Psoas muscle (tissue), 7 donors: ENCODE measurements at regions not wholly inside any gene's neighbourhood (a gene's known extent, or its start where the extent isn't known, plus 50 kb on each side); places are given as distances from the start of the nearest gene placed in this dataset.

Source experiments
- ATAC-seq, 4 donors: fragments of 200-7000 bp; cut with Tn5 transposase; one replicate each; pipeline ENCODE4 v1.9.1; 2020; ENCODE audit warnings: moderate library complexity in 3 of 4, mild to moderate bottlenecking in 2 of 4
- DNase-seq, 2 donors: peaks; one replicate each; pipeline ENCODE4 v3.0.0-alpha.2; 2020
- H3K27ac ChIP-seq: fragments of 200-600 bp; one replicate; pipeline ENCODE4 v1.8.0; 2022
- H3K27me3 ChIP-seq, 3 donors: fragments of 200-600 bp in 1 of 3; one replicate each; pipeline versions ENCODE4 v1.6.1 to v1.8.0; 2013 to 2022; ENCODE audit warnings: low read length in 2 of 3, mild to moderate bottlenecking in 2 of 3, moderate library complexity in 1 of 3; ENCODE audit not compliant: insufficient read depth in 3 of 3
- H3K36me3 ChIP-seq, 2 donors: fragments of 200-600 bp in 1 of 2; one replicate each; pipeline versions ENCODE4 v1.6.1 to v1.8.0; 2013 to 2022; ENCODE audit warnings: low read depth in 1 of 2, mild to moderate bottlenecking in 1 of 2, moderate library complexity in 1 of 2; ENCODE audit not compliant: insufficient read depth in 1 of 2
- H3K4me1 ChIP-seq: fragments of 200-600 bp; one replicate; pipeline ENCODE4 v1.8.0; 2022
- H3K4me3 ChIP-seq: fragments of 200-600 bp; one replicate; pipeline ENCODE4 v1.8.0; 2022; ENCODE audit warnings: mild to moderate bottlenecking
- H3K9me3 ChIP-seq: fragments of 200-600 bp; one replicate; pipeline ENCODE4 v1.8.0; 2022
- WGBS, 3 donors: extraction: QIAGEN DNeasy Blood & Tissue Kit; methylation state at CpG; one replicate each; pipeline versions ENCODE4 v1.1.6 to v1.1.7; 2013; 5-methylcytosine and 5-hydroxymethylcytosine counted together
- intact Hi-C, 2 donors: fragments of 100-400 bp; cut with DNase I; formaldehyde crosslinking; loops; one replicate each; pipeline versions ENCODE4 v1.11.0 to v1.14.2; 2022
- TF ChIP-seq, protein P1 (sequence below): fragments of 200-600 bp; IDR thresholded peaks from one replicate; pipeline ENCODE4 v1.8.0; 2022; ENCODE audit warnings: antibody characterized with exemption
- donor health status: healthy with polysubstance abuse.
- donor health status: DM: no; HTN: no; CAD: no; lungs with moderate emphysema.
- donor health status: Bipolar disorder and iron deficiency.
- donor health status: healthy.
- donor health status: DM: yes; HTN: yes; CAD: no.
- donor health status: DM: no; HTN: no; CAD: no.
- donor health status: DM: yes; HTN: yes; CAD: no.

DNA sequence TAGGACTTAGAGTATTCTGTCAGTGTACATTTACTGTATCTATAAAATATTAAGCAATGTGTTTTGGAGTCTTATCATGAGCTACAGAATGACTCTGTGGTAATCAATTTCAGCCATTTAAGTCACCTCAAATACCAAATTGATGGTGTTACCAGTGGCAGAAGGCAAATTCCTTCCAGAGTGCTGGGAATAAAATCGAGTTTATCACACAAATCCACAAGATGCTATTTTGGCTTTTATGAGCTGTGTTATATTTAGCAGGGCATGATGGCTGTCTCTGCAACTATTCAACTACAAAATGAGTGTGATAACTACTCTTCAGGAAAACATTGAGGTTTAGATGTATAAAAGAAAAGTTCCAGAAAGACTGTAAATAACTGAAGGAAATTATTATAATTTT is 78.2 kb downstream of the AREG start:
- H3K9me3 ChIP-seq: no peaks in the 10 kb centered on the region
- H3K27ac ChIP-seq: no peak overlapping the region
- H3K36me3 ChIP-seq: no peaks in the 10 kb centered on the region
- ATAC-seq (no peak), DNase-seq (no peak)
- TF ChIP-seq, protein P1, sequence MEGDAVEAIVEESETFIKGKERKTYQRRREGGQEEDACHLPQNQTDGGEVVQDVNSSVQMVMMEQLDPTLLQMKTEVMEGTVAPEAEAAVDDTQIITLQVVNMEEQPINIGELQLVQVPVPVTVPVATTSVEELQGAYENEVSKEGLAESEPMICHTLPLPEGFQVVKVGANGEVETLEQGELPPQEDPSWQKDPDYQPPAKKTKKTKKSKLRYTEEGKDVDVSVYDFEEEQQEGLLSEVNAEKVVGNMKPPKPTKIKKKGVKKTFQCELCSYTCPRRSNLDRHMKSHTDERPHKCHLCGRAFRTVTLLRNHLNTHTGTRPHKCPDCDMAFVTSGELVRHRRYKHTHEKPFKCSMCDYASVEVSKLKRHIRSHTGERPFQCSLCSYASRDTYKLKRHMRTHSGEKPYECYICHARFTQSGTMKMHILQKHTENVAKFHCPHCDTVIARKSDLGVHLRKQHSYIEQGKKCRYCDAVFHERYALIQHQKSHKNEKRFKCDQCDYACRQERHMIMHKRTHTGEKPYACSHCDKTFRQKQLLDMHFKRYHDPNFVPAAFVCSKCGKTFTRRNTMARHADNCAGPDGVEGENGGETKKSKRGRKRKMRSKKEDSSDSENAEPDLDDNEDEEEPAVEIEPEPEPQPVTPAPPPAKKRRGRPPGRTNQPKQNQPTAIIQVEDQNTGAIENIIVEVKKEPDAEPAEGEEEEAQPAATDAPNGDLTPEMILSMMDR: no peak
- H3K4me3 ChIP-seq: no peak overlapping the region
- WGBS, 3 donors: 49 to 56% (median 49%) methylated on average over 1 of the region's 1 CpG
- intact Hi-C loops: no loop called here
- H3K4me1 ChIP-seq: no peaks in the 10 kb centered on the region
- no peaks in the 10 kb centered on the region for H3K27me3 ChIP-seq

DNA sequence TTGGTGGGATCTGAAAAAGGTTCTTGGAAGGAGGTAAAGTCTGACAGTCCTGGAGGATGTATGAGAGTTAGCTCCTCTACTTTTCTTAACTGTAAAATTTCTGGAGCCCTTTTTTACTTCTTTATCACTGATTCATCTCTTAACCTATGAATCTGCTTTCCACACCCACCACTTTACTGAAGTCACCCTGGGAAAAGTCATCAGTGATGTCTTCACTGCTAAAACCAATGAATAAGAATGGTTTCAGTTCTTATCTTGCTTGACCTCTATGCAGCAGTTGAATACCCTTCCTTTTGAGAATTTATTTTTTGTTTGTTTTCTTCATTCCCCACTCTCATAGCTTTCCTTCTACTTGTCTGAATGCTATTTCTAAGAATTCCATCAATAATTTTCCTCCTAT is 80.0 kb downstream of the AREG start:
- no peak for ATAC-seq
- DNase-seq: no peak
- Histone ChIP-seq H3K9me3 (no peaks in the 10 kb centered on the region), H3K4me3 (no peak overlapping the region), H3K27ac (no peak overlapping the region), H3K27me3 (no peaks in the 10 kb centered on the region), H3K36me3 (no peaks in the 10 kb centered on the region), H3K4me1 (no peaks in the 10 kb centered on the region)
- intact Hi-C loops: no loop called here
- TF ChIP-seq, protein P1: no peak

DNA sequence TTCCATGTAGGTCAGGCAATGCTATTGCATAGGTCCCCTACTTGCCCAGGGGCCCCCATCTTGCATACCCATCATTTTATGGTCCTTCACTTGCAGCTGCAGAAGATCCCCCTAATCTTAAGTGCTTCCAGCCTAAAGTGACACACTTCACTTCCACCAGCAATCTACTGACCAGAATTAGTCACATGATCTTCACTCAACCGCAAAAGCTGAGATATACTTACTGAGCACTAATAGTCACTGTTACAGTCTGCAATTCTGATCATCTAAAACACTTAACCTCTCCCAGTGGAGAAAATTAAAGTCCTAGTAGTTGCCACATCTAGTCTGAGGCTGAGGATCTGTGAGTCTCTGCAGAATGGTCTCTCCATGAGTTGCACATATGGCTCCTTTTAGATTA is 82.1 kb downstream of the AREG start:
- no peak overlapping the region for H3K4me3 ChIP-seq
- intact Hi-C loops: no loop called here

DNA sequence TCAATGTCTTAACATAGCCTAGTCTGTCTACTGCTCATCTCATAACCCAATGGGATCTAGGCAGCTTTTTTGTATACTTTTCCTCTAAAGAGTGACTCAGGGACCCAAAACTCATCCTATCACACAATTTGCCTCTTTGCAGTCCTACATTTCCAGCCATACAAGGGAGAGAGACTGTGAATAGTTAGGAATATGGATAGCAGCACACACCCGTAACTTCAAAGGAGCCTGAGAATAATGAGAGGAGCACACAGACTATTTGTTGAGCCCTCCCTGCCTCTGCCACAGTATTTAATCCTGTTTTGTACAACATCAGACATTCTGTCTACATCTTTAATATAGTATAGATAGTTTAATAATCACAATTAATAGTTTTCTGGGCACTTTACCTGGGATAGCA is 83.2 kb downstream of the AREG start:
- ATAC-seq (no peak), DNase-seq (no peak)
- no peaks in the 10 kb centered on the region for H3K4me1 ChIP-seq
- no peaks in the 10 kb centered on the region for H3K27me3 ChIP-seq
- H3K36me3 ChIP-seq: no peaks in the 10 kb centered on the region
- intact Hi-C loops: no loop called here
- H3K27ac ChIP-seq: no peak overlapping the region
- 85 to 93% (median 91%) methylated on average over 1 of the region's 1 CpG for WGBS, 3 donors
- no peaks in the 10 kb centered on the region for H3K9me3 ChIP-seq
- TF ChIP-seq, protein P1: no peak
- H3K4me3 ChIP-seq: no peak overlapping the region

More for the DNA sequence above, 82.1 kb downstream of the AREG start:
- TF ChIP-seq, protein P1: no peak
- ATAC-seq (no peak), DNase-seq (no peak)
- no peaks in the 10 kb centered on the region for H3K36me3 ChIP-seq
- no peaks in the 10 kb centered on the region for H3K9me3 ChIP-seq
- no peak overlapping the region for H3K27ac ChIP-seq
- H3K27me3 ChIP-seq: no peaks in the 10 kb centered on the region
- 86 to 94% (median 91%) methylated on average over 1 of the region's 1 CpG for WGBS, 3 donors
- no peaks in the 10 kb centered on the region for H3K4me1 ChIP-seq

DNA sequence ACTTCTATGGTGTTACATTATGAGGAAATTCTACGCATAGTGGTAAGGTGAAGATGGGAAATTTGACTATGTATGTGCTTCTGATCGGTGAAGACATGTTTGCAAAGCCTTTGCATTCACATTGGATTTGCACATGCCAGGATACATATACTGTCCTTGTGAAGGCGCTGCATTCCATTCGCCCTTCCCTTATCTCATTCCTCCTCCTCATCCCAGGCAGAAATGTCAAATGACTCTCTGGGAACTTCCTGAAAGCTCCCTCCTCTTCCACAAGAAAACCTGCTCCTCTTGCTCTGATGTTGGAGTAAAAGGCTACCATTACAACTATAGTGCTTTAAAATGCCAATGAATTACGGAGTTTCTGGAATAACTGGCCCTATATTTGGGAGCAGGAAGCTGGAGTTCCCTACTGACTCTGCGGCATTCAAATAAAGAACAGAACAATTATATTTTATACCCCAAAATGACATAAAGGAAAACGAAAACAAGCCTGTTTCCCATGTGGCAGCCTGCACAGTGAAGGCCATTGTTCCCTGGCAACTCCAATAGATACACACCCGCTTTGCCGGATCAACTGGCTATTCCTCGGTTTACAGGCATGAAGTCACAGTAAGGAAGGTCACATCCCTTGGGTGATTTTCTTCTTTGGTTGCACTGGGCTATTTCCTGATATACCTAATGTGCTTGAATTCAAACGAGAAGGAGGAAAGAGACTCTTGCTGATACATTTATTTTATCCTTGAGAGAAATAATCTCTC is 84.5 kb downstream of the AREG start:
- DNase-seq (no peak), ATAC-seq (no peak)
- 56 to 59% (median 57%) methylated on average over 11 of the region's 11 CpGs for WGBS, 3 donors
- TF ChIP-seq, protein P1: no peak
- Histone ChIP-seq H3K27ac (no peak overlapping the region), H3K27me3 (no peaks in the 10 kb centered on the region), H3K36me3 (no peaks in the 10 kb centered on the region), H3K4me1 (no peaks in the 10 kb centered on the region), H3K9me3 (no peaks in the 10 kb centered on the region), H3K4me3 (no peak overlapping the region)
- intact Hi-C loops: loop anchor here in 1 of 2 donors (5.0 kb wide), 1 partner anchor 152 kb away; no protein-coding TSS in a partner anchor
